ENCODE measurements at regions not wholly inside any gene's neighbourhood (a gene's known extent, or its start where the extent isn't known, plus 50 kb on each side); places are given as distances from the start of the nearest gene placed in this dataset.

- in situ Hi-C loops (cut with HindIII; ENCODE audit: low pct_ligation_motif_present, low sequenced_read_pairs): no loop called here
Measured at GRCh38 chr14:29348504-29348903, 579.1 kb downstream of the PRKD1 start.

GRCh38 chr14:29350496-29350895, 577.2 kb downstream of the PRKD1 start:
- in situ Hi-C loops (cut with HindIII; ENCODE audit: low pct_ligation_motif_present, low sequenced_read_pairs): no loop called here
- Histone ChIP-seq H3K36me3 (replicated peaks) (no peaks in the 10 kb centered on the region), H3K27ac (no peak overlapping the region), H3K4me3 (ENCODE audit: low read depth, low read length) (no peak overlapping the region), H3K27me3 (replicated peaks) (no peaks in the 10 kb centered on the region)
- no peak for TF ChIP-seq CTCF (IDR thresholded peaks at IDR 0.05; ENCODE audit: low read depth, low read length, missing control alignments)
- DNase-seq: no peak

More at GRCh38 chr14:29348504-29348903, 579.1 kb downstream of the PRKD1 start:
- Histone ChIP-seq H3K27me3 (replicated peaks) (no peaks in the 10 kb centered on the region), H3K4me3 (ENCODE audit: low read depth, low read length) (no peak overlapping the region), H3K36me3 (replicated peaks) (no peaks in the 10 kb centered on the region), H3K27ac (no peak overlapping the region)
- no peak for TF ChIP-seq CTCF (IDR thresholded peaks at IDR 0.05; ENCODE audit: low read depth, low read length, missing control alignments)
- no peak for DNase-seq

- Histone ChIP-seq H3K36me3 (replicated peaks) (no peaks in the 10 kb centered on the region), H3K27ac (no peak overlapping the region), H3K27me3 (replicated peaks) (no peaks in the 10 kb centered on the region), H3K4me3 (ENCODE audit: low read depth, low read length) (no peak overlapping the region)
- in situ Hi-C loops (cut with HindIII; ENCODE audit: low pct_ligation_motif_present, low sequenced_read_pairs): no loop called here
- TF ChIP-seq CTCF (IDR thresholded peaks at IDR 0.05; ENCODE audit: low read depth, low read length, missing control alignments): no peak
- DNase-seq: no peak
Measured at GRCh38 chr14:29351996-29352705, 575.5 kb downstream of the PRKD1 start.

GRCh38 chr14:29352706-29353080, 575.0 kb downstream of the PRKD1 start:
- no peak overlapping the region for H3K27ac ChIP-seq
- in situ Hi-C loops (cut with HindIII; ENCODE audit: low pct_ligation_motif_present, low sequenced_read_pairs): no loop called here
- H3K4me3 ChIP-seq (ENCODE audit: low read depth, low read length): no peak overlapping the region
- H3K36me3 ChIP-seq (replicated peaks): no peaks in the 10 kb centered on the region
- no peaks in the 10 kb centered on the region for H3K27me3 ChIP-seq (replicated peaks)
- no peak for TF ChIP-seq CTCF (IDR thresholded peaks at IDR 0.05; ENCODE audit: low read depth, low read length, missing control alignments)
- no peak for DNase-seq

GRCh38 chr14:29353513-29353912, 574.1 kb downstream of the PRKD1 start:
- DNase-seq: no peak
- Histone ChIP-seq H3K4me3 (ENCODE audit: low read depth, low read length) (no peak overlapping the region), H3K27ac (no peak overlapping the region), H3K27me3 (replicated peaks) (no peaks in the 10 kb centered on the region), H3K36me3 (replicated peaks) (no peaks in the 10 kb centered on the region)
- in situ Hi-C loops (cut with HindIII; ENCODE audit: low pct_ligation_motif_present, low sequenced_read_pairs): no loop called here
- no peak for TF ChIP-seq CTCF (IDR thresholded peaks at IDR 0.05; ENCODE audit: low read depth, low read length, missing control alignments)

GRCh38 chr14:29354486-29354885, 573.2 kb downstream of the PRKD1 start:
- in situ Hi-C loops (cut with HindIII; ENCODE audit: low pct_ligation_motif_present, low sequenced_read_pairs): no loop called here
- H3K27me3 ChIP-seq (replicated peaks): no peaks in the 10 kb centered on the region

More at GRCh38 chr14:29354486-29354885, 573.2 kb downstream of the PRKD1 start:
- no peak for TF ChIP-seq CTCF (IDR thresholded peaks at IDR 0.05; ENCODE audit: low read depth, low read length, missing control alignments)
- no peak overlapping the region for H3K27ac ChIP-seq
- H3K4me3 ChIP-seq (ENCODE audit: low read depth, low read length): no peak overlapping the region
- no peaks in the 10 kb centered on the region for H3K36me3 ChIP-seq (replicated peaks)
- no peak for DNase-seq

Measured in brain microvascular endothelial cell (primary cell).